OCI-LY7 (cell line): ENCODE measurements at regions not wholly inside any gene's neighbourhood (a gene's known extent, or its start where the extent isn't known, plus 50 kb on each side); places are given as distances from the start of the nearest gene placed in this dataset.

Experiments
- BruUV-seq: library from RNA; stranded (reverse); fragments of 400-500 nt; replicated peaks from 2 replicates; lab custom pipeline; 2021; lab: Mats Ljungman, UMichigan
- CTCF ChIA-PET: fragments of 300-600 bp; sonication (Branson Sonifier 250); formaldehyde crosslinking; loops from one replicate; lab custom pipeline; 2022; ENCODE audit warnings: antibody characterized with exemption; ENCODE audit not compliant: unreplicated experiment; lab: Charles Lee
- POLR2A ChIA-PET: fragments of 300-600 bp; sonication (Branson Sonifier 250); formaldehyde crosslinking; loops from one replicate; lab custom pipeline; 2022; ENCODE audit warnings: antibody characterized with exemption; lab: Charles Lee
- DNase-seq: peaks from one replicate; pipeline ENCODE4 v3.0.0-alpha.2; 2015; ENCODE audit warnings: low spot score
- H2AFZ ChIP-seq: fragments of 200-600 bp; sonication (generic), shearing (Covaris generic); 2 replicates; pipeline ENCODE4 v1.6.1; 2014; ENCODE audit warnings: mild to moderate bottlenecking, antibody characterized with exemption, low read length, moderate library complexity
- H3K27ac ChIP-seq: fragments of 200-600 bp; sonication (generic); 2 replicates; pipeline ENCODE4 v1.5.1; 2014; ENCODE audit warnings: mixed run types, low read depth, mild to moderate bottlenecking, moderate library complexity, low read length, inconsistent platforms; ENCODE audit not compliant: poor library complexity, severe bottlenecking
- H3K36me3 ChIP-seq: fragments of 200-600 bp; sonication (generic); 2 replicates; pipeline ENCODE4 v1.6.1; 2014; ENCODE audit warnings: mild to moderate bottlenecking, antibody characterized with exemption, low read length, moderate library complexity, mixed read lengths; ENCODE audit not compliant: insufficient read depth
- H3K4me1 ChIP-seq: fragments of 200-600 bp; sonication (generic); 2 replicates; pipeline ENCODE4 v1.5.1; 2014; ENCODE audit warnings: mild to moderate bottlenecking, low read length; ENCODE audit not compliant: insufficient read depth, poor library complexity, severe bottlenecking
- H3K4me2 ChIP-seq: fragments of 200-600 bp; sonication (generic); 2 replicates; pipeline ENCODE4 v1.6.1; 2014; ENCODE audit warnings: mild to moderate bottlenecking, low read length
- H3K4me3 ChIP-seq: fragments of 200-600 bp; sonication (generic); 2 replicates; pipeline ENCODE4 v1.5.1; 2014; ENCODE audit warnings: mild to moderate bottlenecking, low read depth, low read length; ENCODE audit not compliant: poor library complexity, severe bottlenecking
- H3K79me2 ChIP-seq: fragments of 200-600 bp; sonication (generic); 2 replicates; pipeline ENCODE4 v1.6.1; 2016; ENCODE audit warnings: low read depth, mild to moderate bottlenecking, low read length, moderate library complexity, mixed read lengths; ENCODE audit not compliant: insufficient read depth
- H3K9me2 ChIP-seq: fragments of 200-600 bp; sonication (generic); 2 replicates; pipeline ENCODE4 v1.6.1; 2016; ENCODE audit warnings: mild to moderate bottlenecking, low read length, mixed read lengths; ENCODE audit not compliant: insufficient read depth
- H3K9me3 ChIP-seq: fragments of 200-600 bp; sonication (generic); 2 replicates; pipeline ENCODE4 v1.6.1; 2014; ENCODE audit warnings: mild to moderate bottlenecking, mixed run types, low read length, mixed read lengths
- H4K20me1 ChIP-seq: fragments of 200-600 bp; sonication (generic); 2 replicates; pipeline ENCODE4 v1.6.1; 2014; ENCODE audit warnings: mild to moderate bottlenecking, antibody characterized with exemption, low read length, moderate library complexity, mixed read lengths; ENCODE audit not compliant: insufficient read depth
- EZH2phosphoT487 ChIP-seq: fragments of 200-600 bp; sonication (generic); IDR thresholded peaks from 2 replicates; pipeline ENCODE4 v1.6.1; 2018; ENCODE audit warnings: low read depth, borderline replicate concordance, mild to moderate bottlenecking, mixed run types, antibody characterized with exemption, low read length, moderate library complexity, mixed read lengths
- intact Hi-C: fragments of 100-400 bp; cut with micrococcal nuclease; formaldehyde crosslinking; loops from one replicate; pipeline ENCODE4 v1.10.0; 2022; ENCODE audit not compliant: unreplicated experiment
- TF ChIP-seq, protein P1 (sequence below): fragments of 200-600 bp; sonication (generic); conservative IDR thresholded peaks from 2 replicates; pipeline ENCODE4 v1.5.1; 2014; ENCODE audit warnings: mild to moderate bottlenecking, antibody characterized with exemption, low read length, moderate library complexity, mixed read lengths

DNA sequence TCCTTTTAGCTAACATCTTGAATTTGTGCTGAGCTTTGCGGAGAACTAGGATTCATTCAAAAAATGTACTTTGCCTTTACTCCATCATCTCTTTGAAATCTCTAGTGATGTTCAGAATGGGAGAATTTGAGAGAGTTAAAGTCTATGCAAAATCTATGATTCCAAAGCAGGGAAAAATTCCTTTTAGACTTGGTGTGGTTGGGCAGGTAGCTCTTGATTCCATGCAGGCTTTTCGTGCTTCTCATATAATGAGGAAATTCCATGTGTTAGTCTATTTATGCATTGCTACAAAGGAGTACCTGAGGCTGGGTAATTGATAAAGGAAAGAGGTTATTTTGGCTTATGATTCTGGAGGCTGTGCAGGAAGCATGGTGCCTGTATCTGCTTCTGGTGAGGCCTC is 258.9 kb upstream of the EPHA4 start:
- ChIA-PET CTCF (no interaction called here), POLR2A (interaction anchor here (0.7 kb wide), 1 partner anchor 333 kb away, joined by 4 read pairs; no protein-coding TSS in a partner anchor)
- no peak overlapping the region for H3K4me3 ChIP-seq
- no peak overlapping the region for H2AFZ ChIP-seq
- H3K79me2 ChIP-seq, result no peaks in the 10 kb centered on the region
- BruUV-seq, result no TSS peak
- no peaks in the 10 kb centered on the region for H4K20me1 ChIP-seq
- H3K36me3 ChIP-seq, result no peaks in the 10 kb centered on the region
- no peaks in the 10 kb centered on the region for H3K9me2 ChIP-seq
- no peaks in the 10 kb centered on the region for H3K4me1 ChIP-seq
- no peak overlapping the region for H3K4me2 ChIP-seq
- DNase-seq, result no peak
- H3K9me3 ChIP-seq, result no peaks in the 10 kb centered on the region
- no peak overlapping the region for H3K27ac ChIP-seq
- intact Hi-C loops, result no loop called here
- TF ChIP-seq, protein P1, sequence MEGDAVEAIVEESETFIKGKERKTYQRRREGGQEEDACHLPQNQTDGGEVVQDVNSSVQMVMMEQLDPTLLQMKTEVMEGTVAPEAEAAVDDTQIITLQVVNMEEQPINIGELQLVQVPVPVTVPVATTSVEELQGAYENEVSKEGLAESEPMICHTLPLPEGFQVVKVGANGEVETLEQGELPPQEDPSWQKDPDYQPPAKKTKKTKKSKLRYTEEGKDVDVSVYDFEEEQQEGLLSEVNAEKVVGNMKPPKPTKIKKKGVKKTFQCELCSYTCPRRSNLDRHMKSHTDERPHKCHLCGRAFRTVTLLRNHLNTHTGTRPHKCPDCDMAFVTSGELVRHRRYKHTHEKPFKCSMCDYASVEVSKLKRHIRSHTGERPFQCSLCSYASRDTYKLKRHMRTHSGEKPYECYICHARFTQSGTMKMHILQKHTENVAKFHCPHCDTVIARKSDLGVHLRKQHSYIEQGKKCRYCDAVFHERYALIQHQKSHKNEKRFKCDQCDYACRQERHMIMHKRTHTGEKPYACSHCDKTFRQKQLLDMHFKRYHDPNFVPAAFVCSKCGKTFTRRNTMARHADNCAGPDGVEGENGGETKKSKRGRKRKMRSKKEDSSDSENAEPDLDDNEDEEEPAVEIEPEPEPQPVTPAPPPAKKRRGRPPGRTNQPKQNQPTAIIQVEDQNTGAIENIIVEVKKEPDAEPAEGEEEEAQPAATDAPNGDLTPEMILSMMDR, result no peak
- no peak for TF ChIP-seq EZH2phosphoT487

DNA sequence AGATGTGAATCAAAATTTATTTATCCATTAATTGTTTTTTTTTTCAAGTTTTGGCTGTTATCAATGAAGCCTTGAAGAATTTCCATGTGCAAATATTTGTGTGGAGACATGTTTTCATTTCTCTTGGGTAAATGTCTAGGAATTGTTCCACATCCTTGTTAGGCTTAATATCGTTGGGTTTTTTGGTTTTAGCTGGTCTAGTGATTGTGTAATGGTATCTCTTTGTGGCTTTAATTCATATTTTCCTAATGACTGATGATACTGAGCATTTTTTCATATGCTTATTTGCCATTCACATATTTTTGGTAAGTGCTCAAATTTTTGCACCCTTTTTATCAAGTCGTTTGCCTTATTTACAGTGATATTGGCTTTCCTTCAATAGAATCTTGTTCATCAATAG is 250.3 kb upstream of the EPHA4 start:
- Histone ChIP-seq H3K79me2 (no peaks in the 10 kb centered on the region), H3K36me3 (no peaks in the 10 kb centered on the region), H3K4me1 (no peaks in the 10 kb centered on the region), H3K27ac (no peak overlapping the region), H3K9me2 (no peaks in the 10 kb centered on the region), H3K9me3 (no peaks in the 10 kb centered on the region), H4K20me1 (no peaks in the 10 kb centered on the region), H3K4me3 (no peak overlapping the region), H3K4me2 (no peak overlapping the region), H2AFZ (no peak overlapping the region)
- intact Hi-C loops, result no loop called here
- ChIA-PET POLR2A (interaction anchor here (0.7 to 0.8 kb wide), 3 partner anchors 10 to 819 kb away, joined by 3 to 5 read pairs (median 4); no protein-coding TSS in a partner anchor), CTCF (no interaction called here)
- BruUV-seq, result no TSS peak
- DNase-seq, result no peak
- no peak for TF ChIP-seq EZH2phosphoT487
- TF ChIP-seq, protein P1, result no peak

DNA sequence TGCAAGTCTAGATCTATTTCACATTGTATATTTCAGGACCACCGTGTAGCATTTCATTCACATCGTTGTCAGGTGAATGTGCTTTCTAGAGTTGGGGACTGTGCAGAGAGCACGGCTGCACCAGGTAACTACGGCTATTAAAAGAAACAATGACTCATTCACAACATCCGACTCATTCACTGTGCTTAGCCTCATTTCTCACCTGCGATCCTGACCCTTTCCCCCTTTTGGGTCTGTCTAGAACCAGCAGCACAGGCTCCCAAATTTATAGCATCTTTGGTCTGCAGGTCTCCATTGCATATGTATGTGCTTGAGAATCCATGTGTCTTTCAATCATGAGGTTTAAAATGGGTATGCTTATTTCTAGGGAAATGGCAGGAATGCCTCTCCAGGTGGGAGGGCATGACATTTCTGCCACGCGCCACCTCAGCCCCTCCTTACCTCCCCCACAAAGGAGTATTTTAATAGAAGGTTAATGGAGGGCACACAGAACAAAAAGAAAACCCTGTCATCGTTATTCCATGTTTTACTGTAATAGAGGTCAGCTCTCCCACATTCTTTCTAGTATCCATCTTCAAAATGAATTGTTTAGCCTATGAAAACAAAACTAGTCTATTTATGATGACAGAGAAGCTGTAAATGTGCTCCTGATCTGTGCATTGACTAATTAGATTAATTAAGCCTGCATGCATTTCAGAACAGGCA is 246.7 kb upstream of the EPHA4 start:
- Histone ChIP-seq H4K20me1 (no peaks in the 10 kb centered on the region), H3K4me1 (no peaks in the 10 kb centered on the region), H3K4me3 (no peak overlapping the region), H3K79me2 (no peaks in the 10 kb centered on the region), H2AFZ (no peak overlapping the region), H3K9me2 (no peaks in the 10 kb centered on the region), H3K36me3 (no peaks in the 10 kb centered on the region), H3K4me2 (no peak overlapping the region), H3K9me3 (no peaks in the 10 kb centered on the region), H3K27ac (no peak overlapping the region)
- ChIA-PET CTCF (no interaction called here), POLR2A (interaction anchor here (0.6 kb wide), 1 partner anchor 1390 kb away, joined by 4 read pairs; no protein-coding TSS in a partner anchor)
- intact Hi-C loops, result no loop called here
- TF ChIP-seq, protein P1, result no peak
- TF ChIP-seq EZH2phosphoT487, result no peak
- no peak for DNase-seq
- no TSS peak for BruUV-seq
